Midbrain (tissue), 1 donor: ENCODE measurements at regions not wholly inside any gene's neighbourhood (a gene's known extent, or its start where the extent isn't known, plus 50 kb on each side); places are given as distances from the start of the nearest gene placed in this dataset.
A peak's percentile ranks its signal among the peaks of the same experiment; 100 is the strongest.
"Not testable (repeated sequence)": the region's sequence is repeated elsewhere in the genome, so short reads cannot be mapped to it uniquely, and the experiment has no call there.

Source experiments
- DNase-seq: peaks from one replicate; lab custom pipeline; 2025; lab: John Stamatoyannopoulos, UW

DNA sequence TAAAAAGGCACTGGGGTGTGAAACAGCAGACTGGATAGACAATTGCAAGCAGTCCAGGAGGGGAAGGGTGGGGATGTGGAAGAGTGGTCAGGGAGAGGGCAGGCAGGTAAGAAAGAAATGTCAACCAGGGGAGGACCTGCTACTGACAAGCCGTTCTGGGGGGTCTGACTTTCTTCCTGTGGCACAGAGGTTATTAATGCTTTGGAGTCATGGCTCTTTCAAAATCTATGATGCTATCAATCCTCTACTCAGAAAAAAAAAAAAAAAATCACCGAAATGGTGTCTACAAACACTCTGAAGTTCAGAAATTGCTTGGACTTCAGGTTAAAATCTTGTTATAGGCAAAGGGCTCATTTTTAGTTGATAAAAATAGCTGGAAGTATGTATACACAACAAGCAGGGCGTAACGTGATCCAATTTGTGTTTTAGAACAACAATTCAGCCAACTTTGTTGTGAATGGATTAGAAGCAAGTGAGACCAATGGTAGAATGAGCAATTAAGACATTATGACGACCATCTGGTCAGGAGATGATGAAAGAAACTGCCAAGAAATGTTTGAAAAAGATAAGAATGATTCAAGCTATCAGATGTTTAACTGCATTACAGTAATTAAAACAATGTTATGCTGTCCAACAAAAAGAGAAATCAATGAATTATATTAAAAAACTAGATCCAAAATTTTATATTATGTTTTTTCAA, 255.2 kb downstream of the DEPDC1B start:
- no peak for DNase-seq

DNA sequence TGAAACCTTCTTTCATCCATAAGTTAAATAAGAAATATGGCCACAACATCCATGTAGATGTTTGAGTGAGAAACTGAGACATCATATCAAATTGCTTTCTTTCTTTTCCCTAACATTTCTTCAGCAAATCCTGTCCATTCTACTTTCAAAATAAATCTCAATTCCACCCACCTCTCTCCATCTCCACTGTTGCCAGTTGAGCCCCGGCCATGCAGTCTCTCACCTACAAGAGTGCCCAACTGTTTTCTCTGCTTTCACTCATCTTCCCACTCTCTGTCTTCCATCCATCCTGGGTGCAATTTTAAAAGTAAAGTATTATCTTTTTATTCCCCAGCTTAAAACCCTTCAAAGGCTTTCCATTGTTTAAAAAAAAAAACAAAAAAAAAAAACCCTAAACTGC, 260.4 kb downstream of the DEPDC1B start:
- no peak for DNase-seq

DNA sequence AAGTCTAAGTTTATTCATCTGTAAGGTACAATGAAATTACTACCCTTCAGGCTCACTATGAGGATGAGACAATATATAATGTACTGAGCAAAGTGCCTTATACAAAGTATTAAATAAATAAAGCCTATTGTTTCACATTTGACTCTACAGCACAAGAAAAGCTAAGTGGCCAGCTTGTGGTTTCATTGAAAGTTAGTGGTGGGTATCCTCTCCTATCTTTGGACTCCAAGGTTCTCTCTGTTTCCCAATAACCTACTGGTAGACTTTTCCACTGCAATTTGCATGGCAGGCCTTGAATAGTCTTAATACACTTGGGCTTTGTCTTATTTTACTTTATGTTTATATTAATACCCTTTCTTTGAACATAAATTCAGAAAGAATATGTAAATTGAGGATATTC, 262.7 kb downstream of the DEPDC1B start:
- DNase-seq: no peak

DNA sequence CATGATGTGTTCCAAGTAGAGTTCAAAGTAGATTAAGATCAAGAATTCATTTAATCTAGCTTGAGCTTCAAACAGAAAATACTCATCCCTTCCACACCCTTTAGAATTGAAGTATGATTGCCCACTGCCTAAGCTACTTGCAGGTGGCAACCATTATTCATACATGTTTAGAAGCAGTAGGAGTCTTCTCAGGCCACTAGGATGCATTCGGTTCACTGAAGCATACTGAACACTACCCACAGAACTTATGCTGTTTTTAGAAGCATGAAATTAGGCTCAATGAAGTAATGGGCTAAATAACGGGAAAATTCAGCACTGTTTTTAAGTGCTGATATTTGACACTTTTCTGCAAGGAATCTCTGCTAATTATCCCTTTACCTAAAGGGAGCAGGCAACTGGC, 263.4 kb downstream of the DEPDC1B start:
- no peak for DNase-seq

DNA sequence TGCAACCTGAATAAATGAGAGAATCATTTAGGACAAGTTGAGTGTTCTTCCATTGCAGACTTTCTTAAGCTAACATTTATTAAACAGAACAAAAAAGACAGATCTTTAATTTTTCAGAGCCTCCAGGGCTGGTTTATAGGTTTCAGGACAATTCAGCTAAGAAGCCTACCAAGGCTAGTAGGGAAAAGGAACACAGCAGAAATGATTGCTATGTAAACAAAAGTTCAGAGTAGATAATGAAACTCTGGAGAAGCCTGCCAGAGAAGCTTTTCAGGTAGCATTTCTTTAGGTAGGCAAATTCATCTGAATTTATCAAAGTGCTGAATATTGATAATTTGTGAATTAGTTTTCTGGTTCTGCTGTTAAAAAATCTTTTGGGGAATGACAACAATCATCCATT, 264.2 kb downstream of the DEPDC1B start:
- no peak for DNase-seq

DNA sequence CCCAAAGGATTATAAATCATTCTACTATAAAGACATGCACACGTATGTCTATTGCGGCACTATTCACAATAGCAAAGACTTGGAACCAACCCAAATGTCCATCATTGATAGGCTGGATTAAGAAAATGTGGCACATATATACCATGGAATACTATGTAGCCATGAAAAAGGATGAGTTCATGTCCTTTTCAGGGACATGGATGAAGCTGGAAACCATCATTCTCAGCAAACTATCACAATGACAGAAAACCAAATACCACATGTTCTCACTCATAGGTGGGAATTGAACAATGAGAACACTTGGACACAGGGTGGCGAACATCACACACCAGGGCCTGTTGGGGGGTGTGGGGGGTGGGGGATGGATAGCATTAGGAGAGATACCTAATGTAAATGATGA, 273.8 kb downstream of the DEPDC1B start:
- DNase-seq: not testable (repeated sequence)

DNA sequence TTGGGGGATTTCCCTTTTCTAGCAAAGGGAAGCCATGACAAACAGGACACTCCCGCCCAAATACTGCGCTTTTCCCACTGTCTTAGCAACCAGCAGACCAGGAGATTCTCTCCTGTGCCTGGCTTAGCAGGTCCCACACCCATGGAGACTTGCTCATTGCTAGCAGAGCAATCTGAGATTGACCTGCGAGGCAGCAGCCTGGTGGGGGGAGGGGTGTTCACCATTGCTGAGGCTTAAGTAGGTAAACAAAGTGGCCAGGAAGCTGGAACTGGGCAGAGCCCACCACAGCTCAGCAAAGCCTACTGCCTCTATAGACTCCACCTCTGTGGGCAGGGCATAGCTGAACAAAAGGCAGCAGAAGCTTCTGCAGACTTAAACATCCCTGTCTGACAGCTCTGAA, 279.2 kb downstream of the DEPDC1B start:
- not testable (repeated sequence) for DNase-seq

DNA sequence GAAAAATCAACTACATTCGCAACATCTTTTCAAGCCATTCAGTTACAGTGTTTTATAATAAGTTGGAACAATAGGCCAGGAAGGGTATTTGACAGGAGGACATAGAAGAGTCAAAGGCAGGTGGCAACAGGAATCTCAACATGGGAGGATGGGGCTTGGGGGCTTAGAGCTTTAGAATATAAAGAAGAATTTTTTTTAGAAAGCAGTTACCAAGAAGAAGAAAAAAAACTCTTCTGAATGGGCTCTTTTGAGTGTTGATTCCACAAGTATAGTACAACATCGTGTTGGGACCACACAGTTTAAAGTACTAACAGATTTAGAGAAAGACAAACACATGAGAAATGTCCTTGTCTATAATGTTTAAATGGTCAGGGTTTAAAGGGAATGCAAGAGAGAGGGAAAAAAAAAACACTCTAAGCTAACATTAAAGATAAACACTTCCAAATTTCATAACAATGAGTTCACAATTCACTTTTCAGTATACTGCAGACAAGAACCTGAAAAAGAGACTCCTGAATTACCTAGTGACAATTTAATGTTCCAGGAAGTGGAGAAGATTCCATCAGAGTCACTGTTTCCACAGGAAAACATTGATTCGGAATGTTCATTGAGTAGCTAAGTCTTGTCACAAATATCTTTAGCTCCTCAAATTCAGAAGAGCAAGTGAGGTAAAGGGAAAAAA, 282.3 kb downstream of the DEPDC1B start:
- no peak for DNase-seq

DNA sequence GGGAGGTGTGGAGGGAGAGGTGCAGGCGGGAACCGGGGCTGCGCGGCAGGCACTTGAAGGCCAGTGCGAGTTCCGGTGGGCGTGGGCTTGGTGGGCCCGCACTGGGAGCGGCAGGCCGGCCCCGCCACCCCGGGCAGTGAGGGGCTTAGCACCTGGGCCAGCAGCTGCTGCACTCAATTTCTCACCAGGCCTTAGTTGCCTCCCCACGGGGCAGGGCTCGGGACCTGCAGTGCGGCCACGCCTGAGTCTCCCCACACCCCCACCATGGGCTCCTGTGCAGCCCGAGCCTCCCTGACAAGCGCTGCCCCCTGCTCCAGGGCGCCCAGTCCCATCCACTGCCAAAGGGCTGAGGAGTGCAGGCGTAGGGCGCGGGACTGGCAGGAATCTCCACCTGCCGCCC, 284.5 kb downstream of the DEPDC1B start:
- no peak for DNase-seq

DNA sequence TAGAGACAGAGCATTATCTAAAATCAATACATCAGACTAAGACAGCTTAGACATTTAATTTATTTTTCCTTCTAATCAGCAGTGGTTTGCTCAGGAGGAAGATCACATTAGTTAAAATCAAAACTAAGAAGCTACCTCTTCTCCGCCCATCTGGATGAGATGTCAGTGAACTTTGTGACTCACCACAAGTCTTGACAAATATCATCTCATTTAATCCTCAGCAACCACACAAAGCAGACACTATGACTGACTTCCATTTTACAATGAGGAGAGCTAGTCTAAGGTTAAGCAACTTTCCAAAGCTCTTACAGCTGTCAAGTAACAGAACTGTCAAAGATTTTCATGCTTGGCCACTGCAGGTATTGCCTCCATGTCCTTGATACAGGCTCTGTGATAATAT, 289.5 kb downstream of the DEPDC1B start:
- DNase-seq: no peak

DNA sequence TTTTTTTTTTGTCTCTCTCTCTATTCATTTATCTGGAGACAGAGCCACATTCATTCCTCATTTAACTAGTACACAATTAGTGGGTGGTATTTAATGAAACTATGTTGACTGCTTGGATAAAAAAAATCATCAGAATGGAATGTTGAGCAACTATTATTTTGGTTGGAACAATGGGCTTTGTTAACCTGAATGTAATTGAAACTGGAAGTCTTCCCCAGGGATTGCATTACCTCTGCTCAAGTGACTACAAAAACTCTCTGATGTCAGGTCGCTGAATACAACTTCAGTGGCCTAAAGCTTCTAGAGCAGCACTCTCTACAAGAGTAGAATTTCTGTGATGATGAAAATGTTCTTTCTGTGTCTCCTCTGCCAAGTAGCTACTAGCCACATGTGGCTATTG, 295.8 kb downstream of the DEPDC1B start:
- no peak for DNase-seq

DNA sequence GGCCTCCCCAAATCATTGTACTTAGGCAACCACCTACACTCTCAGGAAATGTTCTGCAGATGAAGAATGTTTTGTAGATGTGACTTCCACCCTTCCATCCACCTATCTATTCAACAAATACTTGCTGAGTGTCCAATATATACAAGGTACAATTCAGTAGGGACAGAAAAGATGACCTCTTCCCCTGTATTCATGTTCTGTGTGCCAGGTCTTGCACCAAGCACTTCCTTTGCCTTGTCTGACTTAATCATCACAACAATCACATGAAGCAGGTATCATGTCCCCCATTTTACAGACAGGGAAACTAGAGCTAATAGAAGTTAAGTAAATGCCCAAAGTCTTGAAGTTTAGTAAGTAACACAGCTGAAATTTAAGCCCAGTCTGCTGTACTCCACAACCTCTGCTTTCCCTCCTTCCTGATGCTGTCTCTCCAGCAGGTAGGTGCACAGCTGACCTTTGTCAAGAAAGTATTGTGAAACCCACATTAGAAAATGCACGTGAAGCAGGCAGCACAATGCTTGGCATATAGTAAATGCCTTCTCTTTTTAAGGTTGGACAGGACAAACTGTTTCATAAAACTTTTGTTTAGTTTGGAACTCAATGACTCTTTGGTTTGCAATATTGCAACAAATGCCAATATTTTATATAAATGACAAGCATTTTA, 296.5 kb downstream of the DEPDC1B start:
- DNase-seq: no peak

DNA sequence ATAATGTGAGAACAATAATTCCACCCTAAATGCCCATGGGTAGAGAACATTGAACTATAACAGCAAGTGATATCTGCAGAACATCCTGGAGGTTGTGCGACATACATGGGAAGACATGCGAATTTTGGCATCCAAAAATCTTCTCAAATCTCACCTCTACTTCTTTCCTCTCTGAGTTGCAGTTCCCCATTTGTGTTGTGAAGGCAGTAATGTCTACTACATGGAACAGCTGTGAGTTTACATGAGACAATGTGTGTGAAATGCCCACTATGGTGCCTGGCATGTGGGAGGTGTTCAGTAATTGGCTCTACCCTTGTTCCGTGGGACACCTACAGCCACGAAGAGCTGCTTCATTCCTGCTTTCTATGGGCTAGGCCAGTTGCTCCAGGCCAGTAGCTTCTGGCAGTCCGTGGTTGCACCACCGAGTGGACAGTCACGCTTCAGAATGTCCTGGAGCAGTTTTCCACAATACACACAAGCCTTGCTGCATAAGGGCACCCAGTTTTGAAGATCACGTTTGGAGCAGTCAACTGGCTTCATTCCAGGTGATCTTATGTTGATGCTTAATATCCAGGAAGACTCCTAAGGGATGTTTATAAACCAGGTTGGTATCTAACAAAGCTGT, 297.7 kb downstream of the DEPDC1B start:
- DNase-seq: no peak

DNA sequence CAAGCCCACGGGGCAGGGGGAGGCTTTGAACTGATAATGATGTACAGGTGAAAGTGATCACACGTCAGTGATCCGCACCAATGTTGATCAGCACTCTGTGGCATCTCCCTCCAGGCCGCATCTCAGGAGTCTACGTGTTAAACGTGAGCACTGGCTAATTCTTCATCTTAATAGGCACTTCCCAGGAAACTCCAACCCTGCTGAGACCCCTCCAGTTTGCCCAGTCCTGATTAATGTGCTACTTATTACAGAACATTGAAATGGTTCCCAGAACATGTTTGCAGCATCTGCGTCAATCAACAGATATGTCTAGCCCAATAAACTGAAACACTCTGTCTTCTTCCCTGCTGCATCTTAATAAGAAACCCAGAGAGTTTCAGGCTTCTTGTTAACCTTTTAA, 298.4 kb downstream of the DEPDC1B start:
- no peak for DNase-seq

DNA sequence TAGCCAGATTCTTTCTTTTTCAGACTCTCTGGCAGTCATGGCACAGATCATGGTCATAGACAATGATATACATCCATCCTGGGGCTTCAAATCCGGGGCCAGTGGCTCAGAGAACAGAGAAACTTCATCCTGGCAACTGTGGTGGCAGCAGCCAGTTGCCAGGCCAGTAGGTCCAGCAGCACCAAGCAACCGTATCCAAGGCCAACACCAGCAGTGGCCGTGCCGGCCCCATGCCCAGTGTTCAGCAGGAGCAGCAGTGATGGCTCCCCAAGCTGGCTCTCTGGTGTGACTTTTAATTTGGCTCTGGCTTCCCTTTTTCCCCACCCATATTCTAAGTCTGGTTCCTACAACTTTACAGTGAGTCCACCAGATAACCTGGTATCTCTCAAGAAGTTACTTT, 300.5 kb downstream of the DEPDC1B start:
- DNase-seq: no peak

DNA sequence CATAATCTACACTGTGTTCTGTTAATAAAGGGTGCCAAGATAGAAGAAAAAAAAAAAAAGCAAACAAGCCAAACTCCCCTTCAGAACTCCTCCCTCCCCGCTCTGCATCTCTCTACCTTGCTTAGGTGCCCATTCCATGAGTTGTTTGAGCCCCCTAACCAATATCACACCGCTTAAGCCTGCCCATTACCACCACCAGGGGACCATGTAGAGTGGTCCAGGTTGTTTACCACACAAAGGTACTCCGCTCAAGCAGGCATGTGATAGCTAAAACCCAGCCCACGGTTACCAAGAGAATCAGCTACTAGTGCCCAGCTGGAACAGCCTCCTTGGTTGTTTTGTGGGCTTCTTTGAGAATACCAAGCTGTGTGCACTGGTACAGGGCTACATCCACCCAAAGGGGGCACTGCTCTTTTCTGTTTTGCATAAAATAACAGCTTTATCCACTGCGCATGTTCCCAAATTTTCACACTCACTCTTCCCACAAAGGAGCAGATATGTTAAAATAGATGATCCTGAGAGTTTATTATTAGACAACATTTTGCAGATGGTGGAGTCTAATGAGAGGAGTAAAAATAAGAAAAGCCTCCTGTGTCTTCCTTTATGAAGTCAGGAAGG, 304.1 kb downstream of the DEPDC1B start:
- no peak for DNase-seq

DNA sequence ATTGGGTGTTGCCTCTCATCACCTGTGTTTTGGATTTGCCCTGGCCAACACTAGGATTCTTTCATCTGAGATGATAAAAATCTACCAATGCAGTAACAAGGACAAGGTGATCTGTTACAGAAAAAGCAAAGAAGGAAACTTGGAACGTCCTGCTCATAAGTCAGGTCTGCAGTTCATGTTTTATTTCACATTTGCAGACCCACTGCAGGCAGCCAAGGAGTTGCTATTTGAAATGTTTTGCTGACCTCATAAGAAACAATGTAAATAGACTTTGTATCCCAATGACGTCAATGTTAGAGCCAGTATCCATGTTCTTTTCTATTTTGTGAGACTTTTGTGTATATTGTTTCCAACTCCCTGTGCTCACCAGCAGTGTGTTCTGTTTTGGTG, 312.9 kb downstream of the DEPDC1B start:
- DNase-seq: no peak

DNA sequence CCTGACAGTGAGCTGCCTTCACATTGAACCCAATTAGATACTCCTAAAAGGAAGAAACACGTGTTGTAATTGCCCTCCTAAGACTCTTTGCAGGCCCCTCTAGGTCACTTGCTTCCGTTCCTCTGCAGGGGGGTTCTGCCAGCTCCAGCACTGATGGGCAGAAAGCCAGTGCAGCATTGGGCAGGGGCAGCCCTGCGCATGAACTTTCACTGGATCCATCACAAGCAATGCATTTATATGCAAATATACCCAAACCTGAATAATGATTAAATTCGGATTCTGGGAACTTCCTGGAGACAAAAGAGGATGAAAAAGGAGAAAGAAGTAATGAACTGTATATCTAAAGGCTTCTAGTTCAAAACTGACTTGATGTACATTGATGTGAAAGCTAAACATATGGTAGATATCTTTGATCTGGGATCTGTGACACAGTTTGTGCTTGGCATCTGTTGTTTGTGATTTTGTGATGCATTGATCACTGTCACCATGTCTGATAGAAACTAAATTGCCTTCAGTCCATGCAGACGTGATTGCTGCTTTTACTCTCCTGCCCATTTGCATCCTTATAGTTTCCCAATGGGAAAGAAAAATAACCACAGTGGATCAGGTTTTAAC, 313.4 kb downstream of the DEPDC1B start:
- DNase-seq: no peak

DNA sequence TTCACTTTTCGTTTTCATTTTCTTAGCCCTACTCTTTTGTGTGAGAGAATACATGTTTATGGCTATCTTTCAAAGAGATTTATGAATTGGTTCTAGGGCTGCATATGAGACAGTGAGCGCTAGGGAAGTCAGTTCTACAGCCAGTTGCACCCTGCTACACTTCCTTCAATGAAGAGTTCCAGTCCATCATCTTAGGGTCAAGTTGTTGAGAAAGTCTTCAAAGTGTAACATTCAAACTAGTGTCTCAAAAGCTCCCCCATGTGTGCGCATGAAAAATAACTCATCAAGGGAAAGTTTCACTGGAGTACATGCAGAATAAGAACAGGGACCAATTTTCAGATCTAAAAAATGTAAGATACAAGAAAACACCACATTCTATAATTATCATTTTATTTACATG, 317.2 kb downstream of the DEPDC1B start:
- DNase-seq: peak; percentile 52

DNA sequence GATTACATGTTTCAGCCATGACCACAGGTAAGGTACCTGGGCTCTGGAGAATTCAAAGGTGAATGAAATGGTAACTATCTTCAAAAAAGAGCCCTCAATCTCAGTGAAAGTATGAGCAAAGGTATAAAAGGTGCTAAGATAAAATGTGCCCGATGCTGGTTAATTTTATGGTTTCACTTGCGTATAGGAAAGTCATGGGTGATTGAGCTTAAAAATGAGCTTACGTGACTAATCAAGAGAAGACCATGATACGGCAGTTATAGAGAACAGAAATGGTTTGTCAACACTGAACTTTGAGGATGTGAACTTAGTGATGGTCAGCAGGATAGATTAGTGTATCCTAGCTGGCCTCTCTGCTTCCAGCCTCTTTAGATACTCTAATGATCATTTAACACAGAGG, 320.1 kb downstream of the DEPDC1B start:
- no peak for DNase-seq

DNA sequence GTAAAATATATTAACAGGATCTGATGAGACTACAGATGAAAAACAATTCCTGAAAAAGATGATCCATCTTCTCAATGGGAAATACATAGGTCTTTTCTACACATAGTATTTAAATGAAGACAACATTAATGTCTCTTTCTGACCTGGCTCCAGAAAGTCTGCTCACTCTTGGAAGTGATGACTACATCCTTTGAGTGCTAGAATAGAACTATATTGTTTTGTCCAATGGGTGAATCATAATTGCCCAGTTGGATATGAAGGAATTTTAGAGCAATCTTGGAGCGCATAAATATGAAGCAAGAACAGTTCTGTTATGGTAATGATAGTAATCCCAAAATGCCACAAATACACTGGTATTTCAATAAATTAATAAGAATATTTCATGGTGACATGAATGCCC, 322.1 kb downstream of the DEPDC1B start:
- no peak for DNase-seq

DNA sequence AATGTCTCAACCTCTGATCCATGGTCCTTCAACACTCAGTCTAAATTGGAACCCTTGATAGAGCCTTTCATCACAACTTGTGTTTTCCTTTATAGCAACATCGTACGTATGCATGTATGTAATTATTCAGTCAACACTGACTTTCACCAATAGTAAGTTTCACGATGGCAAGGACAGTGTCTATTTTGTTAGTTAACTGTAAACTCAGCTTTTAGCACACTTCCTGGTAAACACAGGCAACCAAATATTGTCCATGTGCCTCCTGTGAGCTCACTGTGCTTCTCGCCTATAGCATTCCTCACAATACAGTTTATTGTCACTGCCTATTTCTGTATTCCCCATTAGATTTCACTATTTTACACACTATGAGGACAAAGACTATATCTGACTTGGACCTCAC, 323.1 kb downstream of the DEPDC1B start:
- DNase-seq: no peak
